DND-41 (cell line): ENCODE measurements at regions not wholly inside any gene's neighbourhood (a gene's known extent, or its start where the extent isn't known, plus 50 kb on each side); places are given as distances from the start of the nearest gene placed in this dataset.

Experiments
- CTCF ChIP-seq: IDR thresholded peaks from 2 replicates; pipeline ENCODE4 v1.5.1; 2012; ENCODE audit warnings: borderline replicate concordance, low read length, moderate library complexity, mild to moderate bottlenecking; ENCODE audit not compliant: poor library complexity, severe bottlenecking; ENCODE audit errors: extremely low read depth
- EZH2 ChIP-seq: IDR thresholded peaks from 3 replicates; pipeline ENCODE4 v1.6.1; 2012; ENCODE audit warnings: borderline replicate concordance, low read depth, mild to moderate bottlenecking, moderate library complexity, low read length, inconsistent platforms; ENCODE audit not compliant: severe bottlenecking

DNA sequence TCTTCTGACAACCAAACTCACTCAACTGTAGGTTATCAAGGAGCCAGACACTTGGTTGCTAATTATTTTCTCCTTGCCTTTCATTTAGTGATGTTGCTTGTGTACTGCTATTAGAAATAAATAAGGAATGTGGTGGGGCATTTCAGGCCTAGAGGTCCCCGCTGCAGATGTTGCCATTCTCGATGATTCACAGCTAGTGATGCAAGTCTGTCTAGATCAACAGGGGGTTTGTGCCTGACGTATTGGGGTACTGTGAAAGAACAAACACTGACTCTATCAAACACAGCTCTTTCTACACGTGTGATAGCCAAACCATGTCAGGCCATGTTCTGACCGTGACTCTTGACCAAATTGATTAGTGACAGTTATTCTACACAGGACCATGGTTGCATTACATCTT is 144.7 kb downstream of the OSTF1 start:
- TF ChIP-seq EZH2 (no peak), CTCF (no peak)
